ENCODE measurements at regions not wholly inside any gene's neighbourhood (a gene's known extent, or its start where the extent isn't known, plus 50 kb on each side); places are given as distances from the start of the nearest gene placed in this dataset.

DNA sequence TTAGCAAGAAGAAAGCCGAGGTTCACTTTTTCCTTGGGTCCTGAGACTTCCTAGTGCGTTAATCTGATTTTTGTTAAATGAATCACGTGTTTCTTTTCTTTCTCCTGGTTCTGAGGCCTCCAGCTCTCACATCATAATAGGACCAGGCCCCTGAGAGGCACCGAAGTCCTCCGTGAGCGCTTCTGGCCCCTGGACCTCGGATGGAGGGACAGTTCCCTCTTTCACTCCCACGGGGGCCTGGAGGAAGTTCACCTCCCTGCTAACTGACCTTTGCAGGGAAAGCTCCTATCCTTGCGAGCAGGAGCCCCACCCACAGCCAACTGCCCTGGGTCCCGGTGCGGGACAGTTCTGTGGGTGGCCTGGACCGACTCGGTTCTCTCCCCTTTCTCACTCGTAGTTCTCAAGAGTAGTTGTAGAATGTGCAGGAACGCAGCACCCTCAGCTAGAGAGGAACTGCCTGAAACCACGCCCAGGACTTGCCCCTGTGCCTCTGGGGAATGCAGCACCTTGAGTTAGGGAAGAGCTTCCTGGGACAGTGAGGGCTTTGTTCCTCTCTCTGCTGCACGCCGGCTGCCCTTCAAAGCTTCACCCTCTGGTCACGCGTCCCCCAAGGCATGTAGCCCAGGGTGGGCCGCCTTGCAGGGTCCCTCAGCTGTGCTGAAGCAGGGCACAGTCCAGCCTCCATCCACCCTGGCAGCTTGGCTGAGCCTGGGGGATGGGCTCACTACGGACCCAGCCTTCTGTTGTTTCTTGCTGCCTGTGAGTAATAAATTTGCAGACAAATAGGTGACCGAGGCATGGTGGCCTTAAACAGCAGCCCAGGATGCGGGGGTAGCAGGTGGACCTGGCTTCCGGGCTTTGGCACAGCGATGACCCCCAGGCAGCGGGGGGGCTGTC lies 264.6 kb downstream of the ADGRD1 start:
- WGBS, 2 donors = 29 to 37% methylated on average over 18 to 27 of the region's 27 CpGs
- intact Hi-C loops (cut with DNase I) = no loop called here
- TF ChIP-seq CTCF (IDR thresholded peaks at IDR 0.05) (peak in 1 of 6 experiments; percentile 13), POLR2A (IDR thresholded peaks at IDR 0.05) (peak in 1 of 2 donors; percentile 90)
- H3K27me3 ChIP-seq = no peaks in the 10 kb centered on the region
- H3K4me1 ChIP-seq = peaks cover 53 to 57% of the 10 kb centered on the region in 2 donors
- H3K36me3 ChIP-seq = no peaks in the 10 kb centered on the region
- H3K4me3 ChIP-seq (replicated peaks in 1 of 3) = no peak overlapping the region
- H3K27ac ChIP-seq = peak overlapping the region; percentile 90 to 94 (median 93)
- H3K9me3 ChIP-seq = no peaks in the 10 kb centered on the region
- peak; percentile 94 to 96 for DNase-seq

DNA sequence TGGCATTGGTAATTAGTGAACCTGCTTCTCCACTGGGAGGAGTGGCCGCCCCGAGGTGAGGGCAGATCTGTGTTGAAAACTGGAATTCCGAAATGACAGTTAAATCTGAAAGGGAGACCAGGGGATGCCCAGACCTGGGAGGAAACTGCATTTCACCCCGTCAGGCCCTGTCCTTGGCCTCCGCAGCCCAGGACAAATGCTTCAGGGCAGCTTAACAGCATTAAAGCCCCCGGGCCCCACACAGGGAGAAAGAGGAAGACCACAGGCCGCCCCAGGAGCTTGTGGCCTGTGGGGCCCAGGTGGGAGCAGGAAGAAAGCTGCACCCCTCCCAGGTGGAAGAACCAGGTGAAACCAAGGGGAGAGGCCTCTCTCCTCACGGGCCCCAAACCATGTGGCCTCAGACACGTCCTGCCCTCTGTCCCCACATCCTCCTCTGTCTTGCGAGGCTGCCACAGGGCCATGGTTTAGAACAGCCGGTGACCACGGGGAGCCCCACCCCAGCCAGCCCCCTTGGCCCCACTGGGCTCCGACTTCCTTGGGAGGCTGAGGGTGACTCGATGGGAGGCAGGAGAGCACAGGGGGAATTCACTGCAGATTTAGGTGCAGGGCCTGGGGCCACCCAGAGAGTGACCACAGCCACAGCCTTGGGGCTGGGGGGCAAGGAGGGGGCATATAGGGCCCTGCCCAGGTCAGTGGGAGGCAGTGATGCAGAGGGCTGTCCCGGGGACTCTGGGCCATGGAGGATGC lies 265.4 kb downstream of the ADGRD1 start:
- no peak overlapping the region for H3K4me3 ChIP-seq (replicated peaks in 1 of 3)
- H3K36me3 ChIP-seq = no peaks in the 10 kb centered on the region
- no peaks in the 10 kb centered on the region for H3K9me3 ChIP-seq
- H3K27me3 ChIP-seq = no peaks in the 10 kb centered on the region
- intact Hi-C loops (cut with DNase I) = no loop called here
- no peak for DNase-seq
- 67 to 75% methylated on average over 7 to 9 of the region's 15 CpGs for WGBS, 2 donors
- peaks cover 53 to 59% of the 10 kb centered on the region in 2 donors for H3K4me1 ChIP-seq
- TF ChIP-seq CTCF (IDR thresholded peaks at IDR 0.05) (no peak), POLR2A (IDR thresholded peaks at IDR 0.05) (no peak)
- peak overlapping the region; percentile 90 to 94 (median 93) for H3K27ac ChIP-seq

DNA sequence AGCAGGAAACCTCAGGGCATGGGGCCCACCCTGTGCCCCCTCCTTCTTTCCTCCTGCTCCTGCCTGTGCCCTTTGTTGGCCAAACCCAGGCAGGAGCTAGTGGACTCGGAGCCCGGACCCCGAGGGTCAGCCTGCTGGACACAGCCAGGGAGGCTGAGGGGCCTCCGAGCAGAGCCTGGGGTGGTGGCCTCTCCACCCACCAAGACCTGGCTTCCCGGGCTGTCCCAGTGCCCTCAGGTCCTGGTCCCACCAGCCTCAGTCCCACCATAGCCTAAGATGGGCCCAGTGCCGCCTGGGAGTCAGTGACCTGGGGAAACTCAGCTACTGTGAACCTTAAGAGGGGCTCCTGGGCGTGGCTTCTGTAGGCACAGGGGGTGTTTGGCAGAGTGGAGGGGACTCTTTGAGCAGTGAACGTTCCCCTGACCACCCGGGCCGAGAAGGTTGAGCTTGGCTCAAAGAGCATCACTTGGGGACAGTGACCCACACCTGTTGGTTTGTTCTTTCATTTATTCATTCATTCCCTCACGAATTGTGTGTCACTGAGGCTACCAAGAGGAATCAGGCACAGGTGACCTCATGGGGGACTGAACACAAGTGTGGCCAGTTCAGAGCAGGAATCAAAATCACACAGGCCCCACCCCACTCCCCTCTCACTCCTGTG lies 266.1 kb downstream of the ADGRD1 start:
- Histone ChIP-seq H3K9me3 (no peaks in the 10 kb centered on the region), H3K36me3 (no peaks in the 10 kb centered on the region), H3K27me3 (no peaks in the 10 kb centered on the region), H3K4me1 (peaks cover 53 to 59% of the 10 kb centered on the region in 2 donors), H3K27ac (peak overlapping the region; percentile 90 to 94 (median 93)), H3K4me3 (replicated peaks in 1 of 3) (no peak overlapping the region)
- intact Hi-C loops (cut with DNase I) = no loop called here
- no peak for DNase-seq
- TF ChIP-seq POLR2A (IDR thresholded peaks at IDR 0.05) (no peak), CTCF (IDR thresholded peaks at IDR 0.05) (no peak)
- 85 to 87% methylated on average over 6 to 8 of the region's 11 CpGs for WGBS, 2 donors

DNA sequence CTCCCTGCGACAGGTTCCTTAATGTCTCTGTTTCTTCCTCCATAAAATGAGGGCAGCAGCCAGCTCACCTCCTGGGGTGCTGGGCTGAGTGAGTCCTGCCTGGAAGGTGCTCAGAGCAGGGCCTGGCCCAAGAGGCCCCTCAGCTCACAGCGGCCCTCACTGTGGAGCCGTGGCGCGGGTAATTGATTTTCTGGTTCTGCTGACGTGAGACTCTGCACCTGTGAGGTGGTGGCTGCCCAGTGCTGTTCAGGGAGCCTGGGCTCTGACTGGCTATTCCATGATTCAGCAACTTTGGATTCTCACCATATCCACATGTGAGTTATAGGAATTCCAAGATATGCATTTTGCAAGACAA lies 266.6 kb downstream of the ADGRD1 start:
- peak; percentile 48 to 52 for DNase-seq
- Histone ChIP-seq H3K4me3 (replicated peaks in 1 of 3) (no peak overlapping the region), H3K9me3 (no peaks in the 10 kb centered on the region), H3K27ac (peak overlapping the region; percentile 90 to 94 (median 93)), H3K36me3 (no peaks in the 10 kb centered on the region), H3K4me1 (peaks cover 53 to 59% of the 10 kb centered on the region in 2 donors), H3K27me3 (no peaks in the 10 kb centered on the region)
- TF ChIP-seq POLR2A (IDR thresholded peaks at IDR 0.05) (peak in 1 of 2 donors; percentile 27), CTCF (IDR thresholded peaks at IDR 0.05) (no peak)
- WGBS, 2 donors = 46 to 65% methylated on average over 5 to 6 of the region's 6 CpGs
- intact Hi-C loops (cut with DNase I) = no loop called here
